Cardiac fibroblast (primary cell): ENCODE measurements at regions not wholly inside any gene's neighbourhood (a gene's known extent, or its start where the extent isn't known, plus 50 kb on each side); places are given as distances from the start of the nearest gene placed in this dataset.

Experiments used
- DNase-seq, 2 donors: peaks; one replicate each; pipeline versions ENCODE4 v3.0.0 to v3.0.0-alpha.2; 2010; ENCODE audit warnings: low read depth in 2 of 2
- H3K4me3 ChIP-seq, 2 donors: replicated peaks in 1 of 2; 1 replicate in 1 of 2; 2 replicates in 1 of 2; pipeline ENCODE4 v1.5.1; 2011; ENCODE audit warnings: low read depth in 2 of 2, low read length in 2 of 2, mild to moderate bottlenecking in 2 of 2, moderate library complexity in 1 of 2
- CTCF ChIP-seq: IDR thresholded peaks from one replicate; pipeline ENCODE4 v1.5.1; 2011; ENCODE audit warnings: low read depth, mild to moderate bottlenecking, low read length, inconsistent platforms

- no peak overlapping the region for H3K4me3 ChIP-seq
- no peak for TF ChIP-seq CTCF
- no peak for DNase-seq
Measured at GRCh38 chr1:61533546-61533945, 191.4 kb downstream of the TM2D1 start.

- H3K4me3 ChIP-seq, result no peak overlapping the region
- TF ChIP-seq CTCF, result no peak
- DNase-seq, result no peak
Measured at GRCh38 chr1:61531716-61532115, 193.2 kb downstream of the TM2D1 start.

GRCh38 chr1:61523893-61524605 lies 200.9 kb downstream of the TM2D1 start:
- H3K4me3 ChIP-seq, result no peak overlapping the region
- DNase-seq, result peak in 1 of 2 donors; percentile 26
- no peak for TF ChIP-seq CTCF

- TF ChIP-seq CTCF, result no peak
- peak in 1 of 2 donors; percentile 31 for DNase-seq
- H3K4me3 ChIP-seq, result no peak overlapping the region
Measured at GRCh38 chr1:61523229-61523628, 201.7 kb downstream of the TM2D1 start.

- no peak for DNase-seq
- H3K4me3 ChIP-seq, result no peak overlapping the region
- no peak for TF ChIP-seq CTCF
Measured at GRCh38 chr1:61520401-61520800, 204.5 kb downstream of the TM2D1 start.

GRCh38 chr1:61519631-61520030 lies 205.3 kb downstream of the TM2D1 start:
- no peak for TF ChIP-seq CTCF
- H3K4me3 ChIP-seq, result no peak overlapping the region
- DNase-seq, result no peak
